GM19238 (cell line): ENCODE measurements at regions not wholly inside any gene's neighbourhood (a gene's known extent, or its start where the extent isn't known, plus 50 kb on each side); places are given as distances from the start of the nearest gene placed in this dataset.

Experiments
- DNase-seq: peaks from one replicate; pipeline ENCODE4 v3.0.0; 2011; ENCODE audit warnings: low spot score; ENCODE audit not compliant: insufficient read length

DNA sequence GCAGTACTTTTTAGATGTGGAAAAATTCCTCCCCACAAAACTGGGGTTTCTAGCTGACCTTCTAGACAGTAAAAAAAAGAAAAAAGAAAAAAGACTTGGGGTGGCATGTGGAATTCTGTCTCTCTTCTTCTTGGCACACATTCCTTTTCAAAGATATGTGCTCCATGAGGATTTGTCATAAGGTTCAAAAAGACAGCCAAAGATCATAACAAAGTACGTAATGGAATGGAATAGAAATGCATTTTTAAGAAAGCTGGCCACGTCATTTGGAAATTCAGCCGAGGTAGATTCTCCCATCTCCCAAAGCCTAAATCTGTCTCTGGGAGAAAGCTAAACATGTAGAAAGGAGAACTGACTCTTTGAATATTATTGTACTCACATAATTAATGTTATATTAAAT lies 381.3 kb upstream of the NFE2L3 start:
- no peak for DNase-seq

DNA sequence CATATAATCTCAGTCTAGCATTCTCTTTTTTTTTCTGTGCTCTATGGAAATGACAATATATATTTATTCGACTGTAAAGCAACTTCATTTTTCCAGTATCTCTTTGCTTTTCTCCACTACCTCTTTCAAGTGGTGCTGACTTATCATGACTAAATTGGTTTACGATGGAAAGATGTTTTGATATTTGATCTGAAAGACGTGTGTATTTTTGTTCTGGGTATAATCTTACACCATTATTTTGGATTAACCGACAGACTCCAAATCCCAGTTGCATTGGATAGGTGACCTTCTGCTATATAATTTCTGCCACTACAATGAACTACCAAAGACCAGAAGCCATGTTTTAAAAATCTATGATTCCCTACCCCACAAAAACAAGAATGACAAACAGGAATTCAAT lies 380.5 kb upstream of the NFE2L3 start:
- DNase-seq = no peak

DNA sequence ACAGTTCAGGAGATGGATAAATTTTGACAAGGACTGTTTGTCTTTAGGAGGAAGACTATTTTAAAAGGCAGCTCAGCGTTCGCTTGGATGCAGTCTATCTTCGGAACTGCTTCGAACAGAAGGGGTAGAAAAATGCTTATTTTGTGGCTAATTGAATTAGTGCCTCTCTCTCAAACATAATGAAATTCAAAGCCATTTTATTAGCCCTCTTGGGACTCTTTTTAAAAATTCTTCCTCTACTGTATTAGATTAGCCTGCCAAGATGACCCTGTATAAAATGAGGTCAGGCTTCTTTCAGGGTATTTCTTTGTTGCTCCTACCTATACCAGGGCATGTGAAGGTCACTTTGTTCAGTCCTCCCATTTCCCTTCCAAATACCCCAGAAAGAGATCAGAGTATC lies 379.2 kb upstream of the NFE2L3 start:
- no peak for DNase-seq

DNA sequence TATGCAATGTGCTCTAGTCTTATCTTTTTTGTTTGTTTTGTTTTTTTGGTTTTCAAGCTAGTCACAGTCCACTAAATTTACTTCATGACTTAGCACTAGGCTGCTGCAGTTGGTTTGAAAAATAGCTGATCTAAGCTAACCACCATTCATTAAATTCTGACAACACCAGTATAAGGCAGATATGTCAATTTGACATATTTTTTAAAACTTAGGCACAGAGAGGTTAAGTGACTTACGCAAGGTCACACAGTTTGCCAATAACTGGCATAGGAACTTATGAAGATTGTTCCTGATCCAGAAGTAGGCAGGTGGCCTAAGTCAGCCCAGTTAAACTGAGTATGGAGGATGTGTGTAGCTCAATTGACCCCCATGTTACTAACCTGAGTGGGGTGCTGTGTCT lies 377.3 kb upstream of the NFE2L3 start:
- DNase-seq = no peak

DNA sequence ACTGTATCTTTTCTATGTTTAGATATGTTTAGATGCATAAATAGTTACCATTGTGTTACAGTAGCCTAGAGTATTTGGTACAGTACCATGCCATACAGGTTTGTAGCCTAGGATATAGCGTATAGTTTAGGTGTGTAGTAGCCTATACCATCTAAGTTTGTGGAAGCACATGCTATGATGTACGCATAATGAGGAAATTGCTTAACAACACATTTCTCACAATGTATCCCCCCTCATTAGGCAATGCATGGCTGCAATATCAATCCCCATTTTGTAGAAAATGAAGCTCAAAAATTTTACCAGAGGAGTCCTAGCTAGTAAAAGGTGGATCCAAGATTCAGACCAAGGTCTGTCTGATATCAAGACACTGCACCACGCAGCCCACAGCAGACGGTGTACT lies 376.4 kb upstream of the NFE2L3 start:
- no peak for DNase-seq

DNA sequence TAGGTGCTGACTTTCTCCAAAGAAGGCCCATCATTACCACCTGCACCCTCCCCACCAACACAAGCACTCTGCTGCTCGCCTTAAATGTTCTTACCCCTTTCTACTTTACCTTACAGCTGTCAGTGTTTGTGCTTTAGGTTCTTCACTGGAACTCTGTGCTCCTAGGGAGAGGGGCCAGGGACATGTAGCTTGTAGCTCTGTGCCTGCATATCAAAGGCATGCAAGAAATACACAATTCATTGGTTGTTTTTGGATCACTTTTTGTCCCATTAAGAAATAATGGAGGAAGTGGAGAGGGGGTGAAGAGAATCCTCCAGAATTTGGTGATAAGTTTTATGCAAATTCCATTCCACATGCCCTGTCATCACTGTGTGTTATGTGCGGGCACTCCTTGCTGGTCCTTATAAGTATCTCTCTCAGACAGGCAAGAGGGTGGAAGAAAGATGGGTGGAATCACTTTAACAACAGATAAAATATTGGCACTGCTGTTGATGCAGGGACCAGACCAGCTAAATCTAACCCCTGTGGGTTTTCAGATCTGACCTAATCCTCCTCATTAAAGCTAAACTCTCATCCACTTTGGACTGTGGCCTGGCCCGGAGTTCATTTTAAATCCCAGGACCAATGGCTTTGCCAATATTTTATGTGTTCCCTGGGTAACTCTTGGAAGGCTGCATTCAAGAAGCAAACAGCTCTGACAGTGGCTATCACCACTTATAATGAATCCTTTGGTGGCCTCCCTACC lies 375.8 kb upstream of the NFE2L3 start:
- DNase-seq = no peak

DNA sequence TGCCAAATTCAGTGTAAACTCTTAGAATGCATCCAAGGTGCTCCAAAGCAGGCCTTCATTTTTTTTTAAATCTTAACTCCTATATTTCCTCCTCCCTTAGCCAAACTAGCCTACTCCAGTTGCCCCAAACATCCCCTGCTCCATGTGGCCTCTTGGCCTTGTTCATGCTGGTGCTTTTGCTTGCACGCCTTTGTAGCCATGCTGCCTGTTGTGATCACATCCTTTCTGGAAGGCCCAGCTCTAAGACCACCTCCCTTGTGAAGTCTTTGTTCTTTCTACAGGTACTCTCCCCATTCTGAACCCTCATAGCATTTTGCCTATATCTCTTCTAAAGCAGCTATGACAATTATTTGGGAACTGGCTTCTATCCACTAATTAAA lies 375.3 kb upstream of the NFE2L3 start:
- DNase-seq = no peak

DNA sequence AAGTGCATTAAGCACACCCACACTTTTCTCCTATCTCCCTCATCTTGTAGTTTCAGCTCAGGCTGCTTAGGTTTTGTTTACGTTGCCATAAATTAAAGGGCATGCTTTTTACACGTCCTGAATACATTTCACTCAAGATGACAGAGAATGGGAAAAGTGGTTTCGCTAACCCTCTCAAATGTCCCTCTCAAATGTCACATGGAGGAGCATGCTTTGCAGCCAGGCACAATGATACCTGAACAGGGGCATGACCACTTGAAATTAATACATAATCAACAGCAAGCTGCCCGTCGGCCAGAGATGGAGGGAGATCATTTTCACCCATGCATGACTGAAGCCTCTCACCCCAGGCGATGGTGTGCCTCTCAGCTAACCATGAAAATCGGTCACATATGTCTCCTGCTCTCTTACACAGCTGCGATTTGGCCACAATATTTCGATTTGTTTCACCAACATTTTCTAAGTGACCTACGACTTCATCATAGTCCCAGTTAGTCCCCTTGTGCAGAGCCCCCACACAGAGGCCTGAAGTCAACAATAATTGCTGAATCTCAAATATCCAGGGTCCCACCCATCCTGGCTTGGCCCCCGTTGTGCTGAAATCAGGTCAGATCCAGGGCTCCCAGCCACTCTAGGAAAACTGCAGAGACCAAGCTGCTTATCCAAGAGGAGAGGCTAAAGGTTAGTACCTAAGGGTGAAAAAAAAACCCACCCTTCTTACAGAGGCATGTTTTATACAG lies 373.9 kb upstream of the NFE2L3 start:
- no peak for DNase-seq

DNA sequence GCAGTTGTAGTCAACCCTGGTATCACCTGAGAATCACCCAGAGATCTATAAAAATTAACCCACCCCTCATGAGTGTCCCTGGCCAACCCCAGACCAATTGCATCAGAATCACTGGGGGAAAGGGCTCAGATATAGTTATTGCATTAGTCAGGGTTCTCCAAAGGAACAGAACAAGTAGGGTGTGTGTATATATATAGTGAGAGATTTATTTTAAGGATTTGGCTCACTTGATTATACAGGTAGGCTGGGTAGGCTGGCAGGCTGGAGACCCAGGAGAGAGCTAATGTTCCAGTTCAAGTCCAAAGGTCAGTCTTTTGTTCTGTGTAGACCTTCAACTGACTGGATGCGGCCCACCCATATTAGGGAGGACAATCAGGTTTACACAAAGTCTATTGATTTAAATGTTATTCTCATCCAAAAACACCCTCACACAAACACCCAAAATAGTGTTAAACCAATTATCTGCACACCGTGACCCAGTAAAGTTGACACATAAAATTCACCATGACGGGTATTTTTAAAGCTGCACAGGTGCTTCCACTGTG lies 372.9 kb upstream of the NFE2L3 start:
- DNase-seq = no peak

DNA sequence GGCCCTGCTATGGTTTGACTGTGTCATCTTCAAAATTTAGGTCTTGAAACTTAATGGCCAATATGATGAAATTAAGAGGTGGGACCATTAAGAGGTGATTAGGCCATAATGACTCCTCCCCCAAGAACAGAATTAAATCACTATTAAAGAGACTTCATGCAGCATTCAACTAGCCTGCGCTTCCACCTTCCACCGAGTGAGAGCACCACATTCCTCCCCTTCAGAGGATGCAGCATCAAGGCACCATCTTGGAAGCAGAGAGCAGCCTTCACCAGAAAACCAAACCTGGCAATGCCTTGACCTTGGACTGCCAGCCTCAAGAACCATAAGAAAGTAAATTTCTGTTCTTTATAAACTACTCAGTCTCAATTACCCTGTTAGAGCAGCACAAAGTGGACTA lies 371.1 kb upstream of the NFE2L3 start:
- no peak for DNase-seq

DNA sequence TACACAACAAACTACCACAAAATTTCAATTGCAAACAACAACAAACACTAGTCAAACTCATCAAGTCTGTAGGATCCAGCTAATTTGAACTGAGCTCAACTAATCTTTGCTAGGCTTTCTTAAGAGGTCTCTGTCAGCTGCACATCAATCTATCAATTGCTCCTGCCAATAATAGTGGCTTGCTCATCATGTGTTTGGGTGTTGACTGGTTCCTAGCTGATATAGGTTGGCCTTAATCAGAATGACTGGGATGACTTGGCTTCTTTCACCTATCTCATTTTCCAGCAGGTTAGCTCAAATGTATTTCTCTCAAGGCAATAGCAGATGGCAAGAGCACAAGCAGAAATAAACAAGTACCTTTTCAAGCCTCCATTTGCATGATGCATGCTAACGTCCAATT lies 370.3 kb upstream of the NFE2L3 start:
- DNase-seq = no peak

DNA sequence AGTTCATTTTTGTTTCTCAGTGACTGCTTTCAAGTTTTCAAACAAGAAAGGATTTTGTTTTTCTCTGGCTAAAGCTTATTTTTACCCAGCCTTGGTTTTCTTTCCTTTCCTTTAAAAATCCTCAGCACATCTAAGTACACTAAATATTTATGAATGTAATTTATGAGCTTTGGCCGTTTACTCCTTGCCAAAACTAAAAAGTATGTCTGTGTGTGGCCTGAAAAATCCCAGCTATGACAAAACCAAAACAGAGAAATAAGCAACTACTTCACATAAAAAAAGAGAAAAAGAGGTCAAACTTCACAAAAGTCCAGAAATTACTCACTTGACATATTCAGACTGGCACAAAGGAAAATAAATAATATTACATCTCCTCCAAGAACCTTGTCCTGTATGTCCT lies 365.1 kb upstream of the NFE2L3 start:
- no peak for DNase-seq

DNA sequence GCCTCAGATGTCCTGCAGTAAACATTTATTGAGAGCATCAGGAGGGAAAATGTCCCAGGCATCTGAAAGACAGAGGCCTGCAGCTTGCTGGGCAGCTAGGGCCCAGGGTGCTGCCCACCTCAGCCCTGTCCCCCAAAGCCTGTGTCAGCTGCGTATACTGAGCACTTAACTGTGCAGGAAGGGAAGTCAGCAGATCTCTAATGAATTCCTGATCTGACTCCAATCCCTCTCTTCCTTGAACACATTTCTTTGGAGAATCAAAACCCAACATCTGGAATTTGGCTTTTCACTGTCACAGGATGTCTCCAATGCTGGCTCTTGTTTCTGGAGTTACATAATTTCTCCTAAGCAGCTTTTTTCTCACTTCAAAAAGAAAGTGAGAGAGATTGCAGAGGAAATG lies 364.7 kb upstream of the NFE2L3 start:
- no peak for DNase-seq

DNA sequence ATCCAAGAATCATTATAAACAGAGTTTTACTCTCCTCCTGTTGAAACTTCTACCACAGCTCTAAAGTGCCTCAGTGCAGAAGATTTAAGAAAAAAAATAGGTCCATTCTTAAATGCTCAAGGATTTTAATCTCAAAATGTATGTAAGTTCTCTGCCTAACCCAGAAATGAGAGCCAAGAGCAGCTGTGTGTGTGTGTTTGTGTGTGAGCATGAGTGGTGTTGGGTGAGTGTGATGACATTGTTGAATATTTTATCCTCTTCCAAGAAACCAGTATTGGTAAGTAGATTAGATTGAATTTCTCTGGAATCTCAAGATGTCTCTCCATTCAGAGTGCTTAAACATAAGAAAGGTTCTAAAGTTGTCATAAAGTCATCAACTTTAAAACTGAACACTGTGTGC lies 363.6 kb upstream of the NFE2L3 start:
- no peak for DNase-seq

DNA sequence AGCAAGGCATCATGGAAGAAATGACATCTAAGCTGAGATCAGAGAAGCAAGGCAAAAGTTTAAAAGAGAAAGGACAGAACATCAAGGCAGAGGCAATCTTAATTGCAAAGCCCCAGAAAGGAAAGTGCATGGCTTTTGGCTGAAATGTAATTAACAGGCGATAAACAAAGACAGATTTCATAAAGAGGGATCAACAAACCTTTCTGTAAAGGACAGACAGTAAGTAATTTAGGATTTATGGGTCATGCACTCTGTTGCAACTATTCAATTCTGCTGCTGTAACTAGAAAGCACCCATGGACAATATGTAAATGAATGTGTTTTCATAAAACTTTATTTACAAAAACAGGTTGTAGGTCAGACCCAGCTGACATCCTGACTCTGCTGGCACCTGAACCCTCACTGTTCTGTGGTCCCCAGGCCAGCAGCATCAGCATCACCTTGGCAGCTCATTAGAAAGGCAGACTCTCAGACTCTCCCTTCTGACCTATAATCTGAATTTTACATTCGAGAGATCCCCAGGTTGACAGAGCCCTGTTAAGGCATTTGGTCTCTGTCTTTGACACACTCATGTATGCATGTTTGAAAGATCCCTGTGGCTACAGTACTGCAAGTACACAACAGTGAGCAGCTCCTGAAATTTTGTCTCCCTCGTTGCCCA lies 362.9 kb upstream of the NFE2L3 start:
- no peak for DNase-seq

DNA sequence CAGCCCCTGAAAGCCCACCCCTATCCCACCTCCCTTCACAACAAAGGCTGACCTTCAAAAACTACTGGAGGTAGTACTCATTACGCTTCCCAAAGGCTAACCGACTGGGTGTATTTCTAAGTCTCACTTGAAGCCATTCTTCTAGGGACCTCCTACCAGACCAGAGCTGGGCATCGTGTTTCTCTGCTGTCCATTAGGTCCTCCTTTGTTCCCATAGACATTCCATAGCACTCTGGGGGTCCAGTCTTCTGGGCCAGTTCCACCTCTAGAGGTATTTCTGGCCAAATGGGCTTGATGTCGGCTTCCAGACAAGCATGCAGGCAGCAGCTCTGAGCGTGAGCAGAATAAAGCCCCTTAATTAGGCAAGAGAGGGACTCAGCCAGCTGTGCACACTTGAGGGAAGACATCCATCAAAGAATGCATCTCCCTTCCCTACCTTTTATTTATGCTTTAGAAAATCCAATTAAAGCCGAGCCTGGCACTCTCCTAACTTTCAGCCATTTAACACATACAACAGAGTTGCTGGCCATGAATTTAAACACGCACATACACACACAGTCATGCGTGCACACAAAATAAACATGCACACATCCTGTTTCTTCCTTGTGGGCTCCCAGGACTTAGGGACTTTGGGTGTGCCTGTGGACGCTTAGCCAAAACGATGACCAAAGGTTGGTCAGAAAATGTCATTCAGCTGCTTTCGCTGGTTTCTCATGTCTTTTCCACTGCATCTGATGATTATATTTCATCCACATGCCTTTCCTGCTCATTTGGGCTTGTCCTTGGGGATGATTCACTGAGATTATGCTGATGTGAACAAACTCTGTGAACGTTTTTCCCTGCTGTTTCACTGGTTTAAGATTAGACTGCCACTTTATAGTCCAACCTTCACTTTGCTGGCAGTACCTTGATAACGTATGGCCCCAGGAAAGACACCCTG lies 362.0 kb upstream of the NFE2L3 start:
- DNase-seq = no peak

DNA sequence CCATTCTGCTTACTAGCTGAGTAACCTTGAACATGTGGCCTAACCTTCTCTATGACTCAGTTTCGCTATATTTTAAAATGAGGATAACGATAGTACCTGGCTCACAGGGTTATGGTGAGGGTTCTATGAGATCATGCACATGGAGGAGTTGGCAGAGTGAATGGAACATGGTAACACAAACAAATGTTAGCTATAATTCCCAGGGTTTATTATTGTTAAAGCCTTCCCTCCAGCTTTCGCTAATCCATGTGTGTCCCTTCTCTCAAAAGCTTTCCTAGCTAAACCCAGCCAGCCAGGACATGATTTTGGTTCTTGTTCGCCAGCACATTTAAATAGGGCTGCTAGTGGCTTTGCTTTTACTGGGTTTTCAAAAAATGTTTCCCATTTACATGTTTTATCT lies 361.0 kb upstream of the NFE2L3 start:
- DNase-seq = no peak

DNA sequence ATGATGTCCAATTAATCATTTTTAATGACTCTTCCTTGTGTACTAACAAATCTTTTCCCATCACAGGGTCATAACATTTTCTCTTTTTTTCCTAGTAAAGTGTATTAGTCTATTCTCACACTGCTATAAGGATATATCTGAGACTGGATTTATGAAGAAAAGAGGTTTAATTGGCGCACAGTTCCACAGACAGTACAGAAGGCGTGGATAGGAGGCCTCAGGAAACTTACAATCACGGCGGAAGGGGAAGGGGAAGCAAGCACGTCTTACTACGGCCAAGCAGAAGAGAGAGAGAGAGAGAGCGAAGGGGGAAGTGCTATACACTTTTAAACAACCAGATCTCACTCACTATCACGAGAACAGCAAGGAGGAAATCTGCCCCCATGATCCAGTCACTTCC lies 359.4 kb upstream of the NFE2L3 start:
- no peak for DNase-seq

DNA sequence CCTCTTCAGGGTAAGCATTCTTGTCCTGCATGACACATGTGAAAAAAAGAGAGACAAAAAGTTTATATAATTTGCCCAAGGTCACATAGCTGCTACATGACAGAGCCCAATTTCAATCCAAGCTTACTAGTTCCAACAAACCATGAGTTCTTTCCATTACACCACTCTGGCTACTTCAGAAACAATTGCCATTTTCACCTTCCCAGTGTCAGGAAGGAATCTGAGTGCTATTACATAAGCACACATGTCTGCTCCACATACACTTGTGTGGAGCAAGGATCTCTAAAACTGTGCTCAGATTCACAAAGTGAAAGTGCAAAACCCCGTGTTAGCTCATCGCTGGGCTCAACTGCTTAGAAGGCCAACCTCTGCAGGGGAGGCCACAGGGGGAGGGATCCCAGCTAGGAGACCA lies 356.2 kb upstream of the NFE2L3 start:
- no peak for DNase-seq

DNA sequence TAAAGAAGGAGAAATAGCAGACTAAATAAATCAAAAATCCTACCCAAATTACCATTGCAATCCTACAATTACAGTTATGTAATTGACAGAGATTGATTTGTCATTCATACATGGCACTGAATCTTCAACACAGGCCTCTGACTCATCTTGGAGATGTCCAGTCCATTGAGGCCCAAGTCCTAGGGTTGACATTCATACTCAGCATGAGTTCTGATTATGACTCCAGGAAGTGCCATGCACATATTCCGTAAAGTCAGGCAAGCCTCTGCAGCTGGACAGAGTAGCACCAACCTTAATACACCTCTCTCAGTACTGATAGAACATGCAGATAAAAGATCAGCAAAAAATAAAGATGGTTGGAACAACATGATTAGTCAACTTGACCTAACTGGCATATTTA lies 353.7 kb upstream of the NFE2L3 start:
- DNase-seq = no peak

DNA sequence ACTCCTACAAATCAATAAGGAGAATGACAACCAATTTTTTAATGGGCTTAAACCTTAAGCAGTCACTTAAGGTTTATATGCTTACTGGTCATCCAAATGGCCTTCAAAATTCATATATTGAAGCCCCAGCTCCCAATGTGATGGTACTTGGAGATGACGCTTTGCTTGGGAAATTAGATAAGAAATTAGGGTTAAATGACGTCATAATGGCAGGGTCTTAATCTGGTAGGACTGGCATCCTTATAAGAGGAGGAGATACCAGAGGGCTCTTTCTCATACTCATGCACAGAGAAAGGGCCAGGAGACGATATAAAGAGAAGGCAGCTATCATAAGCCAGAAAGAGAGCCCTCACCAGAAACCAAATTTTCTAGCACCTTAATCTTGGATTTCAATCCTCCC lies 350.8 kb upstream of the NFE2L3 start:
- no peak for DNase-seq
